Choroid plexus epithelial cell (primary cell): ENCODE measurements at regions not wholly inside any gene's neighbourhood (a gene's known extent, or its start where the extent isn't known, plus 50 kb on each side); places are given as distances from the start of the nearest gene placed in this dataset.
A peak's percentile ranks its signal among the peaks of the same experiment; 100 is the strongest.

ENCODE experiments used
- DNase-seq: peaks from one replicate; pipeline ENCODE4 v3.0.0-alpha.2; 2010; ENCODE audit warnings: low read depth
- H3K4me3 ChIP-seq: 2 replicates; pipeline ENCODE4 v1.5.1; 2011; ENCODE audit warnings: low read depth, mild to moderate bottlenecking, control low read depth, low read length, moderate library complexity
- CTCF ChIP-seq: conservative IDR thresholded peaks from 2 replicates; pipeline ENCODE4 v1.5.1; 2011; ENCODE audit warnings: low read depth, mild to moderate bottlenecking, control low read depth, inconsistent platforms, low read length, moderate library complexity

GRCh38 chr20:7207186-7207798 lies 439.8 kb downstream of the BMP2 start:
- H3K4me3 ChIP-seq: no peak overlapping the region
- peak; percentile 66 for DNase-seq
- TF ChIP-seq CTCF: no peak

GRCh38 chr20:7210910-7211309 lies 443.4 kb downstream of the BMP2 start:
- no peak for DNase-seq
- H3K4me3 ChIP-seq: no peak overlapping the region
- no peak for TF ChIP-seq CTCF

GRCh38 chr20:7214081-7214740 lies 446.7 kb downstream of the BMP2 start:
- no peak for TF ChIP-seq CTCF
- no peak overlapping the region for H3K4me3 ChIP-seq
- DNase-seq: no peak

GRCh38 chr20:7217606-7218005 lies 450.1 kb downstream of the BMP2 start:
- TF ChIP-seq CTCF: no peak
- H3K4me3 ChIP-seq: no peak overlapping the region
- no peak for DNase-seq

GRCh38 chr20:7220755-7221154 lies 453.3 kb downstream of the BMP2 start:
- TF ChIP-seq CTCF: no peak

GRCh38 chr20:7226156-7226555 lies 458.7 kb downstream of the BMP2 start:
- H3K4me3 ChIP-seq: no peak overlapping the region
- TF ChIP-seq CTCF: no peak
- no peak for DNase-seq

More at GRCh38 chr20:7220755-7221154, 453.3 kb downstream of the BMP2 start:
- no peak overlapping the region for H3K4me3 ChIP-seq
- DNase-seq: no peak

GRCh38 chr20:7231303-7231702 lies 463.8 kb downstream of the BMP2 start:
- no peak overlapping the region for H3K4me3 ChIP-seq
- no peak for DNase-seq
- TF ChIP-seq CTCF: no peak
